Liver (tissue), 8 donors: ENCODE measurements at regions not wholly inside any gene's neighbourhood (a gene's known extent, or its start where the extent isn't known, plus 50 kb on each side); places are given as distances from the start of the nearest gene placed in this dataset.

ENCODE experiments used
- DNase-seq: peaks from one replicate; pipeline ENCODE4 v3.0.0-alpha.2; 2017; ENCODE audit warnings: low spot score
- H3K27ac ChIP-seq, 2 donors: one replicate each; pipeline ENCODE4 v1.7.0; 2013; ENCODE audit warnings: inconsistent platforms in 2 of 2, low read length in 2 of 2, control low read depth in 1 of 2, low read depth in 1 of 2, mild to moderate bottlenecking in 1 of 2
- H3K27me3 ChIP-seq, 4 donors: one replicate each; pipeline versions ENCODE4 v1.6.1 to v1.7.0; 2013; ENCODE audit warnings: low read length in 3 of 4, inconsistent platforms in 1 of 4, mild to moderate bottlenecking in 1 of 4, moderate library complexity in 1 of 4; ENCODE audit not compliant: control insufficient read depth in 4 of 4, insufficient read depth in 4 of 4
- H3K36me3 ChIP-seq, 4 donors: one replicate each; pipeline versions ENCODE4 v1.6.1 to v1.7.0; 2013; ENCODE audit warnings: low read length in 3 of 4, mild to moderate bottlenecking in 3 of 4, low read depth in 1 of 4, moderate library complexity in 1 of 4; ENCODE audit not compliant: control insufficient read depth in 4 of 4, insufficient read depth in 3 of 4
- H3K4me1 ChIP-seq, 4 donors: one replicate each; pipeline versions ENCODE4 v1.6.1 to v1.7.0; 2013; ENCODE audit warnings: low read length in 3 of 4, mild to moderate bottlenecking in 3 of 4, moderate library complexity in 1 of 4; ENCODE audit not compliant: control insufficient read depth in 4 of 4, insufficient read depth in 4 of 4
- H3K4me3 ChIP-seq, 3 donors: one replicate each; pipeline versions ENCODE4 v1.6.1 to v1.7.0; 2013; ENCODE audit warnings: low read length in 3 of 3, control low read depth in 1 of 3, low read depth in 1 of 3, mild to moderate bottlenecking in 1 of 3
- H3K9ac ChIP-seq, 2 donors: one replicate each; pipeline ENCODE4 v1.7.0; 2013; ENCODE audit warnings: low read length in 2 of 2, mild to moderate bottlenecking in 2 of 2, moderate library complexity in 2 of 2, control low read depth in 1 of 2, low read depth in 1 of 2
- H3K9me3 ChIP-seq, 4 donors: one replicate each; pipeline versions ENCODE4 v1.6.1 to v1.7.0; 2013; ENCODE audit warnings: low read length in 3 of 4; ENCODE audit not compliant: control insufficient read depth in 4 of 4
- ATF3 ChIP-seq: IDR thresholded peaks from 2 replicates; pipeline ENCODE4 v1.6.1; 2016; ENCODE audit warnings: antibody characterized with exemption
- CTCF ChIP-seq: fragments of 150-350 bp; IDR thresholded peaks from 2 replicates; pipeline ENCODE4 v1.5.1; 2017; ENCODE audit warnings: improper control_type of control experiment, low read depth, low read length; ENCODE audit not compliant: missing input control
- EGR1 ChIP-seq, 2 donors: IDR thresholded peaks; 2 replicates each; pipeline ENCODE4 v1.6.1; 2016 to 2018; ENCODE audit warnings: antibody characterized with exemption in 2 of 2, low read depth in 2 of 2
- FOXA1 ChIP-seq: IDR thresholded peaks from 2 replicates; pipeline ENCODE4 v1.6.1; 2016; ENCODE audit warnings: antibody characterized with exemption
- FOXA2 ChIP-seq: IDR thresholded peaks from 2 replicates; pipeline ENCODE4 v1.6.1; 2016; ENCODE audit warnings: antibody characterized with exemption
- GABPA ChIP-seq, 2 donors: IDR thresholded peaks in 1 of 2; conservative IDR thresholded peaks in 1 of 2; 2 replicates each; pipeline ENCODE4 v1.6.1; 2016; ENCODE audit warnings: antibody characterized with exemption in 2 of 2, mild to moderate bottlenecking in 1 of 2, moderate library complexity in 1 of 2
- HNF4A ChIP-seq, 2 donors: conservative IDR thresholded peaks; 2 replicates each; pipeline ENCODE4 v1.6.1; 2016; ENCODE audit warnings: antibody characterized with exemption in 2 of 2, mild to moderate bottlenecking in 2 of 2
- HNF4G ChIP-seq: IDR thresholded peaks from 2 replicates; pipeline ENCODE4 v1.6.1; 2016; ENCODE audit warnings: antibody characterized with exemption
- JUND ChIP-seq, 2 donors: IDR thresholded peaks; 2 replicates each; pipeline ENCODE4 v1.6.1; 2016; ENCODE audit warnings: antibody characterized with exemption in 2 of 2
- MAX ChIP-seq: IDR thresholded peaks from 2 replicates; pipeline ENCODE4 v1.6.1; 2016; ENCODE audit warnings: antibody characterized with exemption
- NR2F2 ChIP-seq: IDR thresholded peaks from 2 replicates; pipeline ENCODE4 v1.6.1; 2016; ENCODE audit warnings: antibody characterized with exemption
- RAD21 ChIP-seq, 2 donors: IDR thresholded peaks; 2 replicates each; pipeline ENCODE4 v1.6.1; 2016; ENCODE audit warnings: antibody characterized with exemption in 2 of 2, mild to moderate bottlenecking in 2 of 2
- REST ChIP-seq: IDR thresholded peaks from 2 replicates; pipeline ENCODE4 v1.6.1; 2016; ENCODE audit warnings: antibody characterized with exemption, mild to moderate bottlenecking
- RXRA ChIP-seq, 2 donors: IDR thresholded peaks; 2 replicates each; pipeline ENCODE4 v1.6.1; 2017 to 2018; ENCODE audit warnings: antibody characterized with exemption in 2 of 2, mild to moderate bottlenecking in 1 of 2
- SP1 ChIP-seq: IDR thresholded peaks from 2 replicates; pipeline ENCODE4 v1.6.1; 2018; ENCODE audit warnings: antibody characterized with exemption, mild to moderate bottlenecking
- TAF1 ChIP-seq: conservative IDR thresholded peaks from 2 replicates; pipeline ENCODE4 v1.6.1; 2016; ENCODE audit warnings: antibody characterized with exemption, mild to moderate bottlenecking
- YY1 ChIP-seq: IDR thresholded peaks from 2 replicates; pipeline ENCODE4 v1.6.1; 2016; ENCODE audit warnings: antibody characterized with exemption, mild to moderate bottlenecking
- ZBTB33 ChIP-seq: IDR thresholded peaks from 2 replicates; pipeline ENCODE4 v1.6.1; 2016; ENCODE audit warnings: antibody characterized with exemption
- whole genome bisulfite sequencing: extraction: QIAGEN DNeasy Blood & Tissue Kit; methylation state at CpG from one replicate; pipeline ENCODE4 v1.1.7; 2013; 5-methylcytosine and 5-hydroxymethylcytosine counted together
- donor health status: healthy.
- donor health status: healthy.
- donor health status: healthy.
- donor health status: healthy.
- donor health status: healthy.

DNA sequence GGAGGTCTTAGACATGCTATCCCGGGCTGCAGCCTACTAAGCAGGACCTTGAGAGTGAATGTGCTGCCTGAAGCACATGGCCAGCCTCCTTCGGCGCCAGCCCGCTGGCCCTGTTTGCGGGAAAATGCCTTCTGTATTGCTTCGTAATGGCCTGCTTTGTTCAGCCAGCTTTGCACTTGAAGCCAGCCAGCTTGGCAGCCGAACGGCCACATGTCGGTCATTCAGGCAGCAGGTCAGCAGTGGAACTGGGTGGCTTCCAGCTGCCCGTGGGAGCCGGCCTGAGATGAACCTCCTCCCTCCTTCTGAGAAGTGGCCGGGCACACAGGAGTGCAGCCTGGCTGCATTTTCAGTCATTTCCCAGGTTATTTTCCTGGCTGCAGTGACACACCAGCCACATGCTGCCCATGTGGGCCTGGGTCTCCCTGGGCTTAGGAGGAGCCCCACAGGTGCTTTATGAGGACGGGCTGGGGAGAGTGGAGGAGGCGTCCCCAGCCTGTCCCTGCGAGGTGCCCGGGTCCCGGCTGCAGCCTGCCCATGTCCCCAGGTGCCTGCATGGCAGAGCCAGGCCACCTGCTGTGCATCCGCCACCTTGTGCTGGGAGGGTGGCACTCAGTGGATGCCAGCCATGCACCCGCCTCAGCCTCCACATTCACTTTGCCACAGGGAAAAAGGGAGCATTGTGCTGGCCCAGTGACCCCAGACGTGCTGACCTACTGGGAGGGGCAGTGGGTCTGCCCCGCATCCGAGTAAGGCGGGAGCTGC lies 103.5 kb downstream of the SIK1 start:
- Histone ChIP-seq H3K4me3 (no peak overlapping the region), H3K9ac (no peak overlapping the region), H3K36me3 (no peaks in the 10 kb centered on the region), H3K4me1 (peaks cover 0 to 11% (median 6%) of the 10 kb centered on the region in 4 donors), H3K27me3 (no peaks in the 10 kb centered on the region), H3K27ac (peak overlapping the region in 1 of 2 donors; percentile 27), H3K9me3 (no peaks in the 10 kb centered on the region)
- no peak for DNase-seq
- TF ChIP-seq NR2F2: no peak
- TF ChIP-seq TAF1: no peak
- TF ChIP-seq ATF3: no peak
- no peak for TF ChIP-seq FOXA1
- TF ChIP-seq HNF4A (conservative IDR thresholded peaks at IDR 0.05): peak in 1 of 2 donors; percentile 67
- no peak for TF ChIP-seq EGR1 (IDR thresholded peaks at IDR 0.05; ENCODE audit: low read depth in 2 of 2)
- TF ChIP-seq RXRA (IDR thresholded peaks at IDR 0.05): peak; percentile 75 to 91
- TF ChIP-seq FOXA2: no peak
- TF ChIP-seq SP1: peak; percentile 37
- no peak for TF ChIP-seq ZBTB33
- no peak for TF ChIP-seq REST
- TF ChIP-seq YY1: peak; percentile 73
- no peak for TF ChIP-seq MAX
- TF ChIP-seq RAD21 (IDR thresholded peaks at IDR 0.05): peak; percentile 40 to 59
- no peak for TF ChIP-seq CTCF
- no peak for TF ChIP-seq GABPA (IDR thresholded peaks at IDR 0.05 in 1 of 2, conservative IDR thresholded peaks at IDR 0.05 in 1 of 2)
- no peak for TF ChIP-seq HNF4G
- TF ChIP-seq JUND (IDR thresholded peaks at IDR 0.05): no peak
- WGBS: 57% methylated on average over 23 of the region's 23 CpGs
